Subcutaneous adipose tissue (tissue), 1 donor: ENCODE measurements at regions not wholly inside any gene's neighbourhood (a gene's known extent, or its start where the extent isn't known, plus 50 kb on each side); places are given as distances from the start of the nearest gene placed in this dataset.

Experiments
- CTCF ChIP-seq: fragments of 450-650 bp; IDR thresholded peaks from one replicate; pipeline ENCODE4 v1.5.1; 2016; ENCODE audit warnings: low read depth, mild to moderate bottlenecking, control low read depth, antibody characterized with exemption, moderate library complexity

- peak; percentile 91 for TF ChIP-seq CTCF
Measured at GRCh38 chr11:94238154-94238735, 66.1 kb upstream of the IZUMO1R start.

GRCh38 chr11:94241896-94242295 lies 62.5 kb upstream of the IZUMO1R start:
- no peak for TF ChIP-seq CTCF

GRCh38 chr11:94243571-94244515 lies 60.5 kb upstream of the IZUMO1R start:
- TF ChIP-seq CTCF: no peak

- TF ChIP-seq CTCF: no peak
Measured at GRCh38 chr11:94245121-94245520, 59.3 kb upstream of the IZUMO1R start.

- TF ChIP-seq CTCF: no peak
Measured at GRCh38 chr11:94254214-94254613, 50.2 kb upstream of the IZUMO1R start.
